Endothelial cell (in vitro differentiated cells): ENCODE measurements at regions not wholly inside any gene's neighbourhood (a gene's known extent, or its start where the extent isn't known, plus 50 kb on each side); places are given as distances from the start of the nearest gene placed in this dataset.

Experiments used
- DNase-seq: peaks from one replicate; pipeline ENCODE4 v3.0.0; 2021; ENCODE audit warnings: low spot score
- H3K27ac Mint-ChIP-seq: one replicate; pipeline ENCODE4 v1.8.0; 2021; ENCODE audit warnings: mixed read lengths, inconsistent platforms; ENCODE audit not compliant: unreplicated experiment
- H3K27me3 Mint-ChIP-seq: one replicate; pipeline ENCODE4 v1.8.0; 2021; ENCODE audit warnings: mild to moderate bottlenecking, moderate library complexity, mixed read lengths, inconsistent platforms; ENCODE audit not compliant: unreplicated experiment
- H3K36me3 Mint-ChIP-seq: one replicate; pipeline ENCODE4 v1.8.0; 2021; ENCODE audit warnings: mild to moderate bottlenecking, low read depth, mixed read lengths, inconsistent platforms; ENCODE audit not compliant: unreplicated experiment
- H3K4me1 Mint-ChIP-seq: one replicate; pipeline ENCODE4 v1.8.0; 2021; ENCODE audit warnings: mild to moderate bottlenecking, mixed read lengths, inconsistent platforms; ENCODE audit not compliant: unreplicated experiment
- H3K4me3 Mint-ChIP-seq: one replicate; pipeline ENCODE4 v1.8.0; 2021; ENCODE audit warnings: mild to moderate bottlenecking, mixed read lengths, inconsistent platforms; ENCODE audit not compliant: unreplicated experiment
- H3K9me3 Mint-ChIP-seq: one replicate; pipeline ENCODE4 v1.8.0; 2021; ENCODE audit warnings: mixed read lengths, inconsistent platforms; ENCODE audit not compliant: unreplicated experiment
- TF ChIP-seq, protein P1 (sequence below): fragments of 200-600 bp; sonication (generic); IDR thresholded peaks from one replicate; pipeline ENCODE4 v1.5.0; 2021; ENCODE audit warnings: antibody characterized with exemption; ENCODE audit not compliant: unreplicated experiment

GRCh38 chr10:128306966-128307365 is 180.7 kb upstream of the MKI67 start:
- Mint-ChIP-seq H3K4me1 (peaks cover 10% of the 10 kb centered on the region), H3K4me3 (no peak overlapping the region), H3K27me3 (peaks cover 4% of the 10 kb centered on the region), H3K27ac (no peak overlapping the region), H3K36me3 (peaks cover 8% of the 10 kb centered on the region), H3K9me3 (no peaks in the 10 kb centered on the region)
- TF ChIP-seq, protein P1, sequence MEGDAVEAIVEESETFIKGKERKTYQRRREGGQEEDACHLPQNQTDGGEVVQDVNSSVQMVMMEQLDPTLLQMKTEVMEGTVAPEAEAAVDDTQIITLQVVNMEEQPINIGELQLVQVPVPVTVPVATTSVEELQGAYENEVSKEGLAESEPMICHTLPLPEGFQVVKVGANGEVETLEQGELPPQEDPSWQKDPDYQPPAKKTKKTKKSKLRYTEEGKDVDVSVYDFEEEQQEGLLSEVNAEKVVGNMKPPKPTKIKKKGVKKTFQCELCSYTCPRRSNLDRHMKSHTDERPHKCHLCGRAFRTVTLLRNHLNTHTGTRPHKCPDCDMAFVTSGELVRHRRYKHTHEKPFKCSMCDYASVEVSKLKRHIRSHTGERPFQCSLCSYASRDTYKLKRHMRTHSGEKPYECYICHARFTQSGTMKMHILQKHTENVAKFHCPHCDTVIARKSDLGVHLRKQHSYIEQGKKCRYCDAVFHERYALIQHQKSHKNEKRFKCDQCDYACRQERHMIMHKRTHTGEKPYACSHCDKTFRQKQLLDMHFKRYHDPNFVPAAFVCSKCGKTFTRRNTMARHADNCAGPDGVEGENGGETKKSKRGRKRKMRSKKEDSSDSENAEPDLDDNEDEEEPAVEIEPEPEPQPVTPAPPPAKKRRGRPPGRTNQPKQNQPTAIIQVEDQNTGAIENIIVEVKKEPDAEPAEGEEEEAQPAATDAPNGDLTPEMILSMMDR, result no peak
- no peak for DNase-seq

DNA sequence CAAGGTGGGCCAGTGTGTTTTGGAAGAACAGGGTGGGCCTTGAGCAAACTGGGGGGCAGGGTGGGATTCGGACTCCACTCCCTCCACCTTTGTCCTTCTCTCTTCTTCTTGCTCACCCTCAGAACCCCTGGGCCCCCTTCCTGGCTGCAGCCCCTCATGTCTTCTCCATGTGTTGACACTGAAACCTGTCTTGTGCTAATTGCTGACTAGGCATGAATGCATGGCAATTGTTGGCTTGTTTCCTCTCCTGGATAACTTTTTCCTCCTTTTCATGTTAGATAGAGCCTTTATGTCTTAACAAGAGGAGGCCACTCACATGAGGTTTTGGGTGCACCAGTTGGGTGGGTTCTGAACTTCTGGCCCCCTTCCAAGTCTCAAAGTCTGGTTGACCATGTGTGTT is 181.6 kb upstream of the MKI67 start:
- TF ChIP-seq, protein P1, result no peak
- Mint-ChIP-seq H3K4me3 (no peak overlapping the region), H3K9me3 (no peaks in the 10 kb centered on the region)

DNA sequence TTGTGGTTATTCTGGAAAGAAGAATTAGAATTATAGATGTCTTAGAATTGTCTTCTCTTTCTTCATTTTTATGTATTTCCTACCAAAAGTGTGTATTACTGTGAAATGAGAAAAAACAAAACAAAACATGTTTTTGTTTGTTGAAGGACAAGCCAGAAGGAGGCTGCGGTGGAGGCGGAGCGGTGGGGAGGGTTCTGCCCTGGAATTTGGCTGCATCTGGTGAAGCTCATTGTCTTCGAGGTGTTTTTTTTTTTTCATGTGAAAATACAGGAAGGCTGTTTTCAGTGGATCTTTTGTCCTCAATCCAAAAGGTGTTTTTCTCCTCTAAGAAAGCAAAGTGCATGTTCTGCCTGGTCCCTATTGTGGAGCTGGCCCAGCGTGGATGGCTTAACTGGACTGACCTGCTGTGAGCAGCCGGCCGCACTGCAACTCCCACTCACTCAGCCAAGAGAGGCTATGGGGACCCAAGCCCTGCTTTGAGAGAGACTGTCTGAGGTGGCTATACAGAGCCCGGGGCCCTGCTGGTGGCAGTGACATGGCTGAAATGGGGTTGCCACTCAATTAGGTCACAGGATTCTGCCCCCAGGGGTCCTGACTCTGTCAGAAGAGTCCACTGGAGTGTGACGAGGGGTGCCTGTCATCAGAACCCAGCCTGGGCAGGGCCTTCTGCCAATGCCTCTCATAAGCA is 184.9 kb upstream of the MKI67 start:
- TF ChIP-seq, protein P1, result no peak
- Mint-ChIP-seq H3K27me3 (peaks cover 4% of the 10 kb centered on the region), H3K4me1 (peaks cover 16% of the 10 kb centered on the region), H3K4me3 (no peak overlapping the region), H3K27ac (no peak overlapping the region), H3K9me3 (no peaks in the 10 kb centered on the region), H3K36me3 (no peaks in the 10 kb centered on the region)
- peak; percentile 34 for DNase-seq

More for the DNA sequence above, 181.6 kb upstream of the MKI67 start:
- DNase-seq, result no peak
- no peak overlapping the region for H3K27ac Mint-ChIP-seq
- H3K4me1 Mint-ChIP-seq, result peaks cover 10% of the 10 kb centered on the region
- H3K36me3 Mint-ChIP-seq, result peaks cover 4% of the 10 kb centered on the region
- peaks cover 4% of the 10 kb centered on the region for H3K27me3 Mint-ChIP-seq

GRCh38 chr10:128312250-128312649 is 186.0 kb upstream of the MKI67 start:
- no peak overlapping the region for H3K27ac Mint-ChIP-seq
- H3K36me3 Mint-ChIP-seq, result no peaks in the 10 kb centered on the region
- H3K4me3 Mint-ChIP-seq, result no peak overlapping the region
- no peaks in the 10 kb centered on the region for H3K9me3 Mint-ChIP-seq
- H3K4me1 Mint-ChIP-seq, result peaks cover 16% of the 10 kb centered on the region
- peaks cover 3% of the 10 kb centered on the region for H3K27me3 Mint-ChIP-seq
- TF ChIP-seq, protein P1, result no peak
- no peak for DNase-seq

DNA sequence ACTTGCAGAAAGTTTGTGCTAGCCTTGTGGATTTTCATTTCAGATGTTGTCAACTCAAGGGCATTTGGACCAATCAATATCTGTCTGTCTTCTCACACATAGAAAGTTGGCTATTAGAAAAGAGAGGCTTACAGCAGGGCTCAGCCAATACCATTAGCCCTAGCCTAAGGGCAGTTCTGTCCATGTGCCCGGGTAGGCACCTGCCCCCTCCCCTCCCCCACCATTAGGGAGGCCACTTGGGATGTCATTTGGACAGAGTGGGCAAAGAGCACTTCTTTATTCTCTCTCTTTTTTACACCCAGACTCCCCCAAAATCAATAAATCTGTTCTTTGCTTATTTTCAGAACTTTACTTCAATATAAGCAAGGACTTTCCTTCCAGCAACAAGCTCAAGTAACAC is 188.5 kb upstream of the MKI67 start:
- Mint-ChIP-seq H3K4me3 (no peak overlapping the region), H3K27ac (no peak overlapping the region), H3K4me1 (peaks cover 16% of the 10 kb centered on the region), H3K27me3 (no peaks in the 10 kb centered on the region), H3K9me3 (no peaks in the 10 kb centered on the region), H3K36me3 (no peaks in the 10 kb centered on the region)
- TF ChIP-seq, protein P1, result no peak
- no peak for DNase-seq
